Stomach (tissue), 4 donors: ENCODE measurements at regions not wholly inside any gene's neighbourhood (a gene's known extent, or its start where the extent isn't known, plus 50 kb on each side); places are given as distances from the start of the nearest gene placed in this dataset.

Experiments used
- POLR2A ChIP-seq, 4 donors: fragments of 450-650 bp; IDR thresholded peaks; one replicate each; pipeline ENCODE4 v1.6.1; 2016; ENCODE audit warnings: antibody characterized with exemption in 4 of 4, control low read depth in 2 of 4, mild to moderate bottlenecking in 1 of 4, moderate library complexity in 1 of 4
- POLR2AphosphoS5 ChIP-seq, 3 donors: sonication (generic); formaldehyde crosslinking; IDR thresholded peaks; one replicate each; pipeline ENCODE4 v1.6.1; 2016; ENCODE audit warnings: antibody characterized with exemption in 3 of 3
- TF ChIP-seq, protein P1 (sequence below), 7 experiments: fragments of 450-650 bp in 4 of 7; fragments of 200-600 bp in 3 of 7; sonication (generic) in 3 of 7; IDR thresholded peaks; one replicate each; pipeline ENCODE4 v1.5.1; 2016 to 2019; ENCODE audit warnings: antibody characterized with exemption in 7 of 7, control low read depth in 2 of 7, mild to moderate bottlenecking in 1 of 7

- TF ChIP-seq, protein P1, sequence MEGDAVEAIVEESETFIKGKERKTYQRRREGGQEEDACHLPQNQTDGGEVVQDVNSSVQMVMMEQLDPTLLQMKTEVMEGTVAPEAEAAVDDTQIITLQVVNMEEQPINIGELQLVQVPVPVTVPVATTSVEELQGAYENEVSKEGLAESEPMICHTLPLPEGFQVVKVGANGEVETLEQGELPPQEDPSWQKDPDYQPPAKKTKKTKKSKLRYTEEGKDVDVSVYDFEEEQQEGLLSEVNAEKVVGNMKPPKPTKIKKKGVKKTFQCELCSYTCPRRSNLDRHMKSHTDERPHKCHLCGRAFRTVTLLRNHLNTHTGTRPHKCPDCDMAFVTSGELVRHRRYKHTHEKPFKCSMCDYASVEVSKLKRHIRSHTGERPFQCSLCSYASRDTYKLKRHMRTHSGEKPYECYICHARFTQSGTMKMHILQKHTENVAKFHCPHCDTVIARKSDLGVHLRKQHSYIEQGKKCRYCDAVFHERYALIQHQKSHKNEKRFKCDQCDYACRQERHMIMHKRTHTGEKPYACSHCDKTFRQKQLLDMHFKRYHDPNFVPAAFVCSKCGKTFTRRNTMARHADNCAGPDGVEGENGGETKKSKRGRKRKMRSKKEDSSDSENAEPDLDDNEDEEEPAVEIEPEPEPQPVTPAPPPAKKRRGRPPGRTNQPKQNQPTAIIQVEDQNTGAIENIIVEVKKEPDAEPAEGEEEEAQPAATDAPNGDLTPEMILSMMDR (IDR thresholded peaks at IDR 0.05), result no peak
- TF ChIP-seq POLR2A (IDR thresholded peaks at IDR 0.05), result no peak
- TF ChIP-seq POLR2AphosphoS5 (IDR thresholded peaks at IDR 0.05), result no peak
Observed at GRCh38 chr15:46708226-46708625, 1009.1 kb upstream of the SEMA6D start.
